SK-N-SH (cell line): ENCODE measurements at regions not wholly inside any gene's neighbourhood (a gene's known extent, or its start where the extent isn't known, plus 50 kb on each side); places are given as distances from the start of the nearest gene placed in this dataset.

ENCODE experiments used
- SIN3A ChIP-seq: IDR thresholded peaks from 2 replicates; pipeline ENCODE4 v1.6.1; 2012; ENCODE audit warnings: low read depth, mild to moderate bottlenecking, low read length, moderate library complexity, borderline replicate concordance
- YY1 ChIP-seq: IDR thresholded peaks from 2 replicates; pipeline ENCODE4 v1.4.0; 2012; ENCODE audit warnings: low read depth, mild to moderate bottlenecking
- TF ChIP-seq, protein P1 (sequence below): fragments of 200-600 bp; sonication (generic); IDR thresholded peaks from 2 replicates; pipeline ENCODE4 v1.6.1; 2017; ENCODE audit warnings: antibody characterized with exemption, mild to moderate bottlenecking, moderate library complexity

- TF ChIP-seq SIN3A (no peak), YY1 (no peak)
- TF ChIP-seq, protein P1, sequence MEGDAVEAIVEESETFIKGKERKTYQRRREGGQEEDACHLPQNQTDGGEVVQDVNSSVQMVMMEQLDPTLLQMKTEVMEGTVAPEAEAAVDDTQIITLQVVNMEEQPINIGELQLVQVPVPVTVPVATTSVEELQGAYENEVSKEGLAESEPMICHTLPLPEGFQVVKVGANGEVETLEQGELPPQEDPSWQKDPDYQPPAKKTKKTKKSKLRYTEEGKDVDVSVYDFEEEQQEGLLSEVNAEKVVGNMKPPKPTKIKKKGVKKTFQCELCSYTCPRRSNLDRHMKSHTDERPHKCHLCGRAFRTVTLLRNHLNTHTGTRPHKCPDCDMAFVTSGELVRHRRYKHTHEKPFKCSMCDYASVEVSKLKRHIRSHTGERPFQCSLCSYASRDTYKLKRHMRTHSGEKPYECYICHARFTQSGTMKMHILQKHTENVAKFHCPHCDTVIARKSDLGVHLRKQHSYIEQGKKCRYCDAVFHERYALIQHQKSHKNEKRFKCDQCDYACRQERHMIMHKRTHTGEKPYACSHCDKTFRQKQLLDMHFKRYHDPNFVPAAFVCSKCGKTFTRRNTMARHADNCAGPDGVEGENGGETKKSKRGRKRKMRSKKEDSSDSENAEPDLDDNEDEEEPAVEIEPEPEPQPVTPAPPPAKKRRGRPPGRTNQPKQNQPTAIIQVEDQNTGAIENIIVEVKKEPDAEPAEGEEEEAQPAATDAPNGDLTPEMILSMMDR = no peak
Measured at GRCh38 chr15:87686841-87687522, 569.6 kb downstream of the NTRK3 start.
